ENCODE measurements at regions not wholly inside any gene's neighbourhood (a gene's known extent, or its start where the extent isn't known, plus 50 kb on each side); places are given as distances from the start of the nearest gene placed in this dataset.
"Not testable (repeated sequence)": the region's sequence is repeated elsewhere in the genome, so short reads cannot be mapped to it uniquely, and the experiment has no call there.

DNA sequence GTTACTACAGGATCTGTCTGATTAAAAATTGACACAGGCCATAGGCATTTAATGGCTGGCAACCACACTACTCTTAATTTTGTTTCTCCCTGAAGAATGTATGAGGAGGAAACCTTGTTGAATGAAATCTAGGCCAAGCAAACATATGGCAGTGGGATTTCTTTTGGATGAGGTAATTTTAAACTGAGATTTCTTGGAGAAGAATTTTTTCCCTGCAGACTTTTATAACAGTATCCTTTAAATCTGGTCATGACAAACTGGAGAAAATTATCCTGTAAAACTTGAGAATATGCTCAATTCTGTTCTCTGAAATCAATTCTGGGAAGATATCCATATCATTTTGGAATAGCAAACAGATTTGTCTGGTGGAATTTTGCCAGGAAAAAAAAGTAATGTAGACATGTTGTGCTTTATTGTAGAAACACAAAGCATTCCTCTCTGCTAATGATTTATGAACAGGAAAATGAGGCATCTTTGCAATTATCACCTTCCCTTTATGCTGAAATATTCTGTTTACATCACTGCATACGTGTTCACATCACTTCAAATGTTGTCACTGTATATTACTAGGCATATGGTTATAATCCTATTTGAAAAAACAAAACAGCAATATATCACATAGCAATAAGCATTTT lies 108.3 kb upstream of the ARSJ start:
- no peak for DNase-seq (ENCODE audit: low spot score)

DNA sequence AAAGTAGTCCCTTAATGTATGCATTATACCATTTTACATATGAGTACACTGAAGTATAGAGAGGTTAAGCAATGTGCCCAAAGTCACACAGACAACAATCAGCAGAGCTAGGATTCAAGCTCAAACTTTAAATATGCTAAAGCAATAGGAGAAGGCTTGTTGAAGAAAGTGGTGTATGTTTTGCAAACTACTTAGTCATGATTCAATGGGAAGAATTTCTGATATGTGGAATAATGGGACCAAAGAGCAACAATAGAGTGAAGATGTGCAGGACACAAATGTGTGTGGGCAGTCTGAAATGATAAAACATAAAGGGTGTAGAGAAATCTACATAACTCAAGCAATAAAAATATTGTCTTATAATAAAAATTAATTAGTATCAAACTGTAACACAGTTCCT lies 109.0 kb upstream of the ARSJ start:
- no peak for DNase-seq (ENCODE audit: low spot score)

DNA sequence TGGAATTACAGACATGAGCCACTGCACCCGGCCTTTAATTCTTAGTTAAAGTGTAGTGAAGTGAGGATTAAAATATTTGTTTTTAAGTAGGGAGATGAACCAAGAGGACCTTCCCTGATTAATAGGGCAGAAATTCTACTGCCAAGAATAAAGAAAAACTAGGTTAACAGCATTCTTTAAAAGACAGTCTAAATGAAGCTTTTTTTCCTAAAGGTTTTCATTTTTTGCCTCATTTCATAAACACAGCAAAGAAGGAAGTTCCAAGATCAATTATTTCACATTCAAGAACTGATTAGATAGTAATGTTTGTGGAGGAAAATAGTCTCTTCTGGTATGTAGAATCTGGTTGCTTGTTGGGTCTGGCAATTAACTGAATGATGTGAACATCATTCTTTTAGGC lies 112.1 kb upstream of the ARSJ start:
- no peak for DNase-seq (ENCODE audit: low spot score)

DNA sequence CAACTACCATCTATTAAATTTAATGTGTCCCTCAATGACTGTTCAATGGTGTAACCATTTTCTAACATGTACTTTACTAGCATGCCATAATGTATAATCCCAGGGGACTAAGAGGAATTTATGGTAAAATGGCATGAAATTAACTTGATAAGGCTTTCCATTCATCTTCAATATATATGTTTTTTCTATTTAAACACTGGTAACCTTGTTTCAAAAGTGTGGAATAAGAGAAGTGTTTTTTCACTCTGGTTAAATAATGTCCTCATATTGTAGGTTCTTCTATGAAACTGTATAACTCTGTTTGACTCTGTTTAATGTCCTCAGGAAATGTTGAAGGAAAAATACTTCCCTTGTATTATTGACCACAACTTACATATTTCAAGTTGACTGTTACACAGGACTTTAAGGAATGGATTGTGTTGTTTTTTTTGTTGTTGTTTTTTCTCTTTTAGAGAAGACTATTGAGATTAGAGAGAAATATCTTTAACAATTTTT lies 113.8 kb upstream of the ARSJ start:
- no peak for DNase-seq (ENCODE audit: low spot score)

DNA sequence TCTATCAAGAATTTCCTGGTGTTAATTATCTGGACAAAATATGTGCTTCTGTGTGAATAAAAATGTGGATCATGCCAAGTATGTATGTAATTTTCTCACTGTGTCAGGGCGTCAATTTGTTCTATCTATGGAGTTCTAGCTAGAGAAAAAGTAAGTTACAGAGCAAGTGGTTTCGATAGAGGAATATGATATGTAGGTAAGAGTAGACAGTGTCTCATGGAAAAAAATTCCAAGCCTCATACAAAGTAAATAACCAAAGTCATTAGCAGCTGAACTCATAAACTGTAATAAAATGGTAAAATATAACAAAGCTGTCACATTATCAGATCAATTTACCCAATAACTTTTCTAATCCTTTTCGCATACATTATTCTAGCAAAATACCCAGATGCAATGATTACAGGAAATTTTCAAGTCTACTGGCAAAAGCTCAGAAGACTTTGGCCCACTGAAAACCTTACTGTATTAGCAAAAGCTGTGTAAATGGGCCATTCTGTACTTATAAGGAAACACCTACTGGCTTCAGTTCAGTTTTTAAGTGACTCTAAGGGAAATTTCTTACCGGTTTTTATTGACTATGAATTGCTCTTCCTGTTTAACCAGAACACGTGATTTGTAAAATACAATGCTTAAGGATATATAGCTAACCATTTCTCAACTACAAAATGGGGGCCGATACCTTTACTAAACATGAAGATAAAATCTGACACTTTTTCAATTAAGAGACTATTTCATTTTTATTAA lies 121.0 kb upstream of the ARSJ start:
- DNase-seq (ENCODE audit: low spot score): no peak

DNA sequence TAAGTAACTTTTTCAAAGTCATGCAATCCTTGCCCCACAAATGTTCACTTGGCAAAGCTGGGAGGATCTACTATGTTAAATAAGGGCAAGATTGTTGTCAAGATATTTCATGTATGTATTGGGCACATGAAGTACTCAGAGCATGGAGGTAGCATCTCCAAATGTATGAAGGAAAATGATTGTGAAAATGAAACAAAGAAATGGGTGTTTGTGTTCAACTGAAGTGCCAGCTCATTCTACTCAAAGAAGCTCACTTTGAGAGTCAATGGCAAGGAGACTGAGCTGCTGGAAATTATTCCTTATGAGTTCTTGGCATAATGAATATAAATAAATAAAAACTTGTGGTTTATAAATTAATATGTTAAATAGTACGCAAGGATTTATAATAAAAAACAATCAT lies 124.5 kb upstream of the ARSJ start:
- no peak for DNase-seq (ENCODE audit: low spot score)

DNA sequence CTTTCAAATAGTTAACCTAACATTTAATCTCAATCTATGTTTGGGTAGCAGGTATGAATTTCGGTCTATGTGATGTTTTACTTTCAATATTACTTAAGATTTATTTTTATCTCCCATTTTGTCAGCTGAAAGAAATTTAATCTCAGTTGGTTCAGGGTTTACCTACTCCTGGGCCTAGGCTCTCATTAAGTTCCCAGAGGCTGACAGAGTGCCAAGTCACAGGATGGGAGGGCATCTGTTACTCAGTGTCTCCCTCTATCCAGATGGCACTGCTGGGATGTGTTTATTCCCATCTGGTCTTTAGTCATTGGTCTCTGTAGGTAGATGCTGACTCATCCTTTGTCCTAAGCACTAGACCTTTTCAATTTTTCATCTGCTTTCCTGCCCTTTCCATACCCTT lies 129.4 kb upstream of the ARSJ start:
- no peak for DNase-seq (ENCODE audit: low spot score)

DNA sequence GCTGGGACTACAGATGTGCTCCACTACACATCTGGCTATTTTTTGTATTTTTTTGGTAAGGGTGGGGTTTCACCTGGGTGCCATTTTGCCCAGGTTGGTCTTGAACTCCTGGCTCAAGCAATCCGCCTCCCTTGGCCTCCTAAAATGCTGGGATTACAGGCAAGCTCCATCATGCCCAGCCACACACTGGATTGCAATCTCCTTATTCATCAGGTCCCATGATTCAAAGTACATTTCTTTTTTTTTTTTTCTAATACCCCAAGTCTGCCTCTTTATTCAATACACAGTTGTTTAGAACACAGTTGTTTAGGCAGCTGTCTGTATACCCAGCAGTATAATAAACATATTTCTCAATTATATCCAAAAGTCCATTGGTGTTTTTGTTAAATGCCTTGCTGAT lies 130.3 kb upstream of the ARSJ start:
- no peak for DNase-seq (ENCODE audit: low spot score)

DNA sequence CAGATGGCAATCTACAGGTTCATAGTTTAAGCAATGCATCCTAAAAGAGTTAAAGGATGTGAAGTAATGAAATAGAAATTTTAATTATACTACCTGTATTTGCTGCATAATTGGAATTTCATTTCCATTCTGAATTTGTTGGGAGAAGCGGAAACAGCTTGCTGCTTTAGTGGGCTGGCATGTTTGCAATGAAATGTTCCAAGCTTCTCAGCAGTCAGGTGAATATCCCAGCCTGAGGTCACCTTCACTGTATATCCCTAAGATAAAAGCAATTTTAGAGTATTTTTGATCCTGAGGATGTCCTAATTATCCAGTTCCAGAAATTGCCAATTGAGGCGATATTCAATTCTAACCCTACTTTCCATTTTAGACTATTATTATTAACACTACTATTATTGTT lies 136.1 kb upstream of the ARSJ start:
- DNase-seq (ENCODE audit: low spot score): no peak

DNA sequence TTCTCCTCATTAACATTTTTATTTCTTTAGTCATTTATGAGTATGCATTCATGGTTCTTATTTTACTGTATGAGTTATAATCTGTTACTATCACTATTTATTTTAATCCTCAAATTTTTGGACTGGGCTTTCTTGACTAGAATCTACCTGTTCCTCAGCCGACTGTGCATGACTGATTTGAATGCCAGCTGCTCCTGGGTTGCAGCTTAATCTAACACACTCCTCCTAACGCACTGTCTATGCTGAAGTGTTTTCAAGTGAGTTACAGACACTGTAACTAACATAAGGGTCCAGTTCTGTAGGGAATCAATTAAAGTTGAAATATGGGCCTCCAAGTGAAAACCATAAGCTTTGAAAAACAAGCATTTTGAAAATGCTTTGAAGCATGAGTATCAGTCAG lies 137.4 kb upstream of the ARSJ start:
- DNase-seq (ENCODE audit: low spot score): no peak

DNA sequence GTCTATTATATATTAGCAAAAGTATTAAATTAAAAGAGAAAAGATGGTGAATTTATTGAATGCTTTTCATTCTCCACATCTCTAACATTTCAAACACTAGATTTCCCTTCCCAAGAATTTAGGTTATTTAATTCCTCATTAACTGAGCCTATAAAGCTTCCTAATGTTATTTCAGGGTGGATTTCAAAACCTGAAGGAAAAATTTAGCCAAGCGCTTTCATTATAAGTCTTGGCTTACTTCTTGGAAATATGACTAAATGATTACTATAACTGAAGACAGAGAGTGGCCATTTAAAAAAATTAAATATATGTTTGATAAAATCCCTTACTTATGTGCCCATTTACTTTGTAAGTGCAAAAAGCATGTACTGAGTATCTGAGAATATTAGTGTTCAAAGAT lies 141.8 kb upstream of the ARSJ start:
- DNase-seq (ENCODE audit: low spot score): no peak

DNA sequence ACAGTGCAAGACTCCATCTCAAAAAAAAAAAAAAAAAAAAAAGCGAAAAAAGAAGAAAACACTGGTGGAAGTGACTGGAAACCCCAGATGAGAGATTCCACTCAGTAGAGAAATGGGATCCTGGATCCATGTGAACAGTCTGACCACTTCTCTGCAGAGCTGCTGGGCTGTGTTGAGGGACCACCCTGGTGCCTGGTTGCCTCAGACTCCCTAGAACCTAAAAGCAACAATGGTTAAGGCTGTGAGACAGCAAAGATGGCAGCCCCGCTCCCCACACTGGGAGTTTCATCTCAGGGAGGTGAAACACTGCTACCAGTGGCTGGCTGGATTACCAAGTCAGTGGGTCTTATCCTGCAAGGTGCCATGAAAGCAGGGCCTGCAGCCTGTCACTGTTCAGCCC lies 152.8 kb upstream of the ARSJ start:
- no peak for DNase-seq (ENCODE audit: low spot score)

DNA sequence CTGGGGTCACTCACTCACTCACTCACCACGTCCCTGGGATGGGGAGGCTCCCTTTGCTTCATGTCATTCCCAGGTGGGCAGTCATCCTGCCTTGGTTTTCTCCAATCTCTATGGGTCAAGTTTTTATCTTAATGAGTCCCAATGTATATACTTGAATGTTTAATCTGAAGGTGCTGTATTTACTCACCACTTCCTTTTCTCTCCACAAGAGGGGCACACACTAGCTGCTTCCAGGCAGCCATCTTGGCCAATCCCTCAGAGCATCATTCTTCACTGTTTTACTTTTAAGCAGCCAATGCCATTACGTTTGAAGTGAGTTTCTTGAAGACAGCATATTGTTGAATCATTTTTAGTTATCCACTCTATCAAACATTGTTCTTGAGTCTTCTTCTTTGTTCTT lies 153.4 kb upstream of the ARSJ start:
- peak; percentile 4 for DNase-seq (ENCODE audit: low spot score)

DNA sequence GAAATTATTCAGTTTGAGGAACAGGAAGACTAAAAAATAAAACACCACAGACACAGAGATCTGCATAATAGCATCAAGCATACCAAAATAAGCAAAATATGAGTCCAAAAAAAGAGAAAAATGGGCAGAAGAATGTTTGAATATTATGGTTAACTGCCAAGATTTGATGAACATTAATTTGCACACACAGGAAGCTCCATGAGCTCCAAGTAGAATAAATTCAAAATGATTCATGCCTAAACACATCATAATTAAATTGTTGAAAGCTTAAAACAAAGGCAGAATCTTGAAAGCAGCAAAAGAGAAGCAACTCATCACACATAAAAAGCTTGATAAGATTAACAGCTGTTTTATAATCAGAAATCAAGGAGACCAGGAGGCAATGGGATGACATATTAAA lies 156.6 kb upstream of the ARSJ start:
- DNase-seq (ENCODE audit: low spot score): no peak

DNA sequence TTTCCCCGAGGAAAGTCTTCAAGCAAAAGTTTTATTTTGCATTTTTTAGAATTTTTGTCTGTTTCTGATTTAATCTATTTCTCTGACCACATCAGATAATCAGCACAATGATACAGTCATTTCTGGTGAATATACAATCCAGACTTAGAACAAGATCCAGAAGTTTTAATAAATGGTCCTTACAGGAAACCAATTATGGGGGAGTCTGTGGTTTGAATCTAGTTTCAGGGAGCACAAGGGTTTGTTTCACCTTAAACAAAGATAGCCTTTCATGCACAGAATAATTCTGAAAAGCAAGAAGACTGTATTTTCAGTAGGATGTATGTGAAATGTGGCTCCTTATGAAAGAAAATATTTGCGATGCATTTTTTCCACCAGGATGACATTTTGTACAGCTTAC lies 158.5 kb upstream of the ARSJ start:
- DNase-seq (ENCODE audit: low spot score): no peak

DNA sequence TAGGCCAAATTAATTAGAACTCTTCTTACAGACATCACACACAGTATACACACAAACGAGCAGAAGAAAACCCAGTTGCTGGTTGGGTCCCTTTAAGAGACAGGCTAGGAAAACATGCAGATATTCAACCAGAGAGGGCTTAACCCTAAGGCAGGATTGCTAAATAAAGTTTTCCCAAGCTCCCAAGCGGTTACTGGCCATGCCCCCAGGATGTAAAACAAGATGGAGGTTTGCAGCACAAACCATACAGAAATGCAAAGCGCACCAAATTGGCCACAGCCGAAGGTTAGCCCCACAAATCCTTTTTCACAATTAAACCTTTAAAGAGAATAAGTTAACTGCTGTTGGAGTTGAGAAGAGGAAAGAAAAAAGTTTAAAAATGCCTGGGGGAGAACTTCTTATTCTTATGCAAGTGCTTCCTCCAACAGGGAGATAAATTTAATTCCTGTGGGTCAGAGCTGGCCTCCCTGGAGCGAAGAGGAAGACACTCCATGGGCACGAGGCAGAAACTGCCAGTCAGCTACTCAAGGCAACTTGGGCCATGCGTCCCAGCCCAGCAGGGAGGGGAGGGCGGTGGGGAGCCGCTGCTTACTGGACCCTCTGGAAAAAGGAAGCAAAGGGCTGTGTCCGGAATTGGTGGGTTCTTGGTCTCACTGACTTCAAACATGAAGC lies 167.6 kb upstream of the ARSJ start:
- DNase-seq (ENCODE audit: low spot score): no peak

DNA sequence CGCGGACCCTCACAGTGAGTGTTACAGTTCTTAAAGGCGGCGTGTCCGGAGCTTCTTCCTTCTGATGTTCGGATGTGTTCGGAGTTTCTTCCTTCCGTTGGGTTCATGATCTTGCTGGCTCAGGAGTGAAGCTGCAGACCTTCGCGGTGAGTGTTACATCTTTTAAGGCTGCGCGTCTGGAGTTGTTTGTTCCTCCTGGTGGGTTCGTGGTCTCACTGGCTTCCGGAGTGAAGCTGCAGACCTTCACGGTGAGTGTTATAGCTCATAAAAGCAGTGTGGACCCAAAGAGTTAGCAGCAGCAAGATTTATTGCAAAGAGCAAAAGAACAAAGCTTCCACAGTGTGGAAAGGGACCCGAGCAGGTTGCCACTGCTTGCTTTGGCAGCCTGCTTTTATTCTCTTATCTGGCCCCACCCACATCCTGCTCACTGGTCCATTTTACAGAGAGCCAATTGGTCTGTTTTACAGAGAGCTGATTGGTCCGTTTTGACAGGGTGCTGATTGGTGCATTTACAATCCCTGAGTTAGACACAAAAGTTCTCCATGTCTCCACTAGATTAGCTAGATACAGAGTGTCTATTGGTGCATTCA lies 168.3 kb upstream of the ARSJ start:
- DNase-seq (ENCODE audit: low spot score): not testable (repeated sequence)

DNA sequence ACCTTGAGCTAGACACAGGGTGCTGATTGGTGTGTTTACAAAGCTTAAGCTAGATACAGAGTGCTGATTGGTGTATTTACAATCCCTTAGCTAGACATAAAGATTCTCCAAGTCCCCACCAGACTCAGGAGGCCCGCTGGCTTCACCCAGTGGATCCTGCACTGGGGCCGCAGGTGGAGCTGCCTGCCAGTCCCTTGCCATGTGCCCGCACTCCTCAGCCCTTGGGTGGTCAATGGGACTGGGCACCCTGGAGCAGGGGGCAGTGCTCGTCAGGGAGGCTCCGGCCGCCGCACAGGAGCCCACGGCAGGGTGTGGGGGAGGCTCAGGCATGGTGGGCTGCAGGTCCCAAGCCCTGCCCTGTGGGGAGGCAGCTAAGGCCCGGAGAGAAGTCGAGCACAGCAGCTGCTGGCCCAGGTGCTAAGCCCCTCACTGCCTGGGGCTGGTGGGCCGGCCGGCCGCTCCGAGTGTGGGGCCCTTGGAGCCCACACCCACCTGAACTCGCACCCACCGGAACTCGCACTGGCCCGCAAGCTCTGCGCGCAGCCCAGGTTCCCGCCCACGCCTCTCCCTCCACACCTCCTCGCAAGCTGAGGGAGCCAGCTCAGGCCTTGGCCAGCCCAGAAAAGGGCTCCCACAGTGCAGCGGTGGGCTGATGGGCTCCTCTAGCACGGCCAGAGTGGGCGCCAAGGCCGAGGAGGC lies 169.1 kb upstream of the ARSJ start:
- DNase-seq (ENCODE audit: low spot score): not testable (repeated sequence)

DNA sequence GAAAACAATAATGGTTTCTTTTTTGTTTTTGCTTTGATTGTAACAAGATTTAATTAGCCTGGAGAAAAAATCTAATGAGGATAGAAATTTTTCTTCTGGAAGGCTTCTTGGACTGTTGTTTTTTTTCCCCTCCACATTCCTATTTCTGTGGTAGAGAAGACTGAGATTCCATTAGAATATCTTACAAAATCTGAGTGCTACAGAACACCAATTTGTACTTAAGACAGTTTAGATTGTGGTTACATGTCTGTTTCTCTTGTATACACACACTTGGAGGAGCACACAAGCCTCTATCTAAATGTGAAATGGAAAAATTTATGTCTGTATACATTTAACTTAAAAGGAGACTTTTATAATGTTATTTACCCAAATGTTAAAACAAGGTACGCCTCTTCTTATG lies 176.9 kb upstream of the ARSJ start:
- no peak for DNase-seq (ENCODE audit: low spot score)

DNA sequence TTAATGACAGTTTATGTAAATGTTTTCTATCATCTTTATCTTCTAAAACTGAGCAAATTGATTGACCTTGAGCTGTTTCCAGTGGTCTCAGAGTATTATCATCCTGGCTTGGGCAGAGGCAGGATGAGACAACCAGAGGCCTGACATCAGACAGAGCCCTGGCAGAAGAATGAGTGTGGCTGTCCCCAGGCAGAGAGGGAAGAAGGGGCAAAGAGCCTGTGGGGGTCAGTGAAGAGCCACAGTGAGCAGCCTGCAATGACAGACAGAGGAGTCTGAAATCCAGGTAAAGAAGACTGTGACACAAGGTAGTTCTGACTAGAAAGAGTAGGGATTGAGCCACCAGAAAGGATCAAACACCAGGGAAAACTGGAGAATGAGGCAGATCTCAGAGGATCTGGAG lies 182.4 kb upstream of the ARSJ start:
- no peak for DNase-seq (ENCODE audit: low spot score)

DNA sequence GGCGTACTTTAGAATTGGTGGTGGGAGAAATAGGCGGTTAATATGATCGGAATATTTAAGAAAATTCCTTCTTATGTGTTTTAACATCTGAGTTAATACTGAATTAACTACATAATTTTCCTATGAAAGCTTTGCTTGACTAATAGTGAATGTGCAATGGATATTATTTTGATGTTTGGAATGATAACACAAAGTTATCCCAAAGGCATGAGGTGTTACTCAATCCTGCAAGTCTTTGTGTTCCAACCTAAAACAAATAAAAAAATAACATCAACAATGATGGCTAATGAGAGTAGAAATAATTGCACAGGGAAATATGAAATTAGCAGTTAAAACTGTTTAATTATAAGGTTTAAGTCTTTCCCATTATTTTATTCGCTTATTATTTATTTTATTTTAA lies 183.6 kb upstream of the ARSJ start:
- DNase-seq (ENCODE audit: low spot score): no peak

DNA sequence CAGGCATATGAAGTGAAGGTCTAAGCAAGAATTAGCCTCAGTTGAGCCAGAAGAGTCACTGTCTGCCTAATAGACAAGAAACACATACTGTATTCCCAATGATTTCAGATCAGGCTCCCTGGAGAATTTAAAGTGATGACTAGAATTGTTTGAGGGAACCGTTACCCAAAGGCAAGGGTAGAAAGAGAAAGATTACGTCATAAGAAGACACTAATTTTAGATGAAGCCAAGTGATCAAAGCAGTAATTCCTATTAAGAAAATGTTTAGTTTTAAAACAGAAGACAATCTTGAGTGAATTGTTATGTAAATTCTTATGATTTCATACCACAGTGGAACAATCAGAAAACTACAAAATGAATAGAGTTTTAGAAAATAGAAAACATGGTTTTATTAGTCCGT lies 194.5 kb upstream of the ARSJ start:
- no peak for DNase-seq (ENCODE audit: low spot score)
